OCI-LY3 (cell line): ENCODE measurements at regions not wholly inside any gene's neighbourhood (a gene's known extent, or its start where the extent isn't known, plus 50 kb on each side); places are given as distances from the start of the nearest gene placed in this dataset.

Source experiments
- H2AFZ ChIP-seq: fragments of 200-600, 300-600 bp; shearing (Covaris generic); 2 replicates; pipeline ENCODE4 v1.6.0; 2014; ENCODE audit warnings: antibody characterized with exemption, low read depth, low read length
- H3K27ac ChIP-seq: fragments of 200-600, 300-600 bp; sonication (generic); 2 replicates; pipeline ENCODE4 v1.5.1; 2014; ENCODE audit warnings: mild to moderate bottlenecking, low read length, moderate library complexity, mixed read lengths
- H3K27me3 ChIP-seq: fragments of 200-600, 300-600 bp; sonication (generic); 2 replicates; pipeline ENCODE4 v1.6.1; 2014; ENCODE audit warnings: low read depth, low read length, mixed read lengths
- H3K36me3 ChIP-seq: fragments of 200-600, 300-600 bp; sonication (generic); replicated peaks from 2 replicates; pipeline ENCODE3; 2014; ENCODE audit warnings: low read depth, low read length, mixed read lengths
- H3K4me1 ChIP-seq: fragments of 300-600, 200-600 bp; sonication (generic); 2 replicates; pipeline ENCODE4 v1.6.1; 2014; ENCODE audit warnings: low read length, mixed read lengths
- H3K4me2 ChIP-seq: fragments of 200-600, 300-600 bp; sonication (generic); 2 replicates; pipeline ENCODE4 v1.6.1; 2014; ENCODE audit warnings: low read length, mixed read lengths
- H3K4me3 ChIP-seq: fragments of 300-600, 200-600 bp; sonication (generic); 2 replicates; pipeline ENCODE4 v1.5.1; 2014; ENCODE audit warnings: antibody characterized with exemption, mild to moderate bottlenecking, low read length, moderate library complexity
- H3K79me2 ChIP-seq: fragments of 300-600, 200-600 bp; shearing (Covaris generic); 2 replicates; pipeline ENCODE4 v1.6.1; 2014; ENCODE audit warnings: mild to moderate bottlenecking, low read length, mixed read lengths
- H3K9ac ChIP-seq: fragments of 300-600, 200-600 bp; shearing (Covaris generic); 2 replicates; pipeline ENCODE4 v1.6.0; 2014; ENCODE audit warnings: mild to moderate bottlenecking, low read length, moderate library complexity
- H3K9me3 ChIP-seq: fragments of 200-600, 300-600 bp; shearing (Covaris generic); 2 replicates; pipeline ENCODE4 v1.6.1; 2014; ENCODE audit warnings: low read length, mixed read lengths; ENCODE audit not compliant: insufficient read depth
- H4K20me1 ChIP-seq: fragments of 200-600, 300-600 bp; sonication (generic); 2 replicates; pipeline ENCODE4 v1.6.1; 2016; ENCODE audit warnings: low read length, mixed read lengths; ENCODE audit not compliant: insufficient read depth
- CTCF ChIP-seq: fragments of 200-600, 300-600 bp; sonication (generic); IDR thresholded peaks from 2 replicates; pipeline ENCODE4 v1.5.1; 2014; ENCODE audit warnings: antibody characterized with exemption, low read length, low read depth
- EZH2phosphoT487 ChIP-seq: fragments of 200-600 bp; shearing (Covaris generic); IDR thresholded peaks from 2 replicates; pipeline ENCODE4 v1.6.1; 2018; ENCODE audit warnings: antibody characterized with exemption, mixed run types, low read depth

GRCh38 chr11:28713850-28714249 lies 605.7 kb downstream of the METTL15 start:
- no peak overlapping the region for H3K4me2 ChIP-seq
- no peak overlapping the region for H2AFZ ChIP-seq
- H3K9me3 ChIP-seq: no peaks in the 10 kb centered on the region
- H3K9ac ChIP-seq: no peak overlapping the region
- H4K20me1 ChIP-seq: no peaks in the 10 kb centered on the region
- H3K27ac ChIP-seq: no peak overlapping the region
- H3K4me3 ChIP-seq: no peak overlapping the region
- no peak for TF ChIP-seq EZH2phosphoT487
- no peak for TF ChIP-seq CTCF
- no peaks in the 10 kb centered on the region for H3K27me3 ChIP-seq
- H3K79me2 ChIP-seq: no peaks in the 10 kb centered on the region
- H3K36me3 ChIP-seq: no peaks in the 10 kb centered on the region
- peaks cover 3% of the 10 kb centered on the region; the same call in 1 of the 2 replicates for H3K4me1 ChIP-seq

GRCh38 chr11:28708075-28708474 lies 599.9 kb downstream of the METTL15 start:
- no peaks in the 10 kb centered on the region for H3K79me2 ChIP-seq
- no peak overlapping the region for H2AFZ ChIP-seq
- H3K4me2 ChIP-seq: no peak overlapping the region
- H3K4me1 ChIP-seq: no peaks in the 10 kb centered on the region
- TF ChIP-seq EZH2phosphoT487 (no peak), CTCF (no peak)
- no peak overlapping the region for H3K9ac ChIP-seq
- no peaks in the 10 kb centered on the region for H3K9me3 ChIP-seq
- no peak overlapping the region for H3K4me3 ChIP-seq
- no peak overlapping the region for H3K27ac ChIP-seq
- H4K20me1 ChIP-seq: no peaks in the 10 kb centered on the region
- H3K36me3 ChIP-seq: no peaks in the 10 kb centered on the region
- no peaks in the 10 kb centered on the region for H3K27me3 ChIP-seq

GRCh38 chr11:28704801-28705200 lies 596.6 kb downstream of the METTL15 start:
- Histone ChIP-seq H3K9me3 (no peaks in the 10 kb centered on the region), H3K4me1 (no peaks in the 10 kb centered on the region), H4K20me1 (no peaks in the 10 kb centered on the region), H3K79me2 (no peaks in the 10 kb centered on the region), H3K9ac (no peak overlapping the region), H3K4me3 (no peak overlapping the region), H3K27me3 (no peaks in the 10 kb centered on the region), H2AFZ (no peak overlapping the region), H3K27ac (no peak overlapping the region), H3K4me2 (no peak overlapping the region), H3K36me3 (no peaks in the 10 kb centered on the region)
- TF ChIP-seq CTCF: no peak
- no peak for TF ChIP-seq EZH2phosphoT487

DNA sequence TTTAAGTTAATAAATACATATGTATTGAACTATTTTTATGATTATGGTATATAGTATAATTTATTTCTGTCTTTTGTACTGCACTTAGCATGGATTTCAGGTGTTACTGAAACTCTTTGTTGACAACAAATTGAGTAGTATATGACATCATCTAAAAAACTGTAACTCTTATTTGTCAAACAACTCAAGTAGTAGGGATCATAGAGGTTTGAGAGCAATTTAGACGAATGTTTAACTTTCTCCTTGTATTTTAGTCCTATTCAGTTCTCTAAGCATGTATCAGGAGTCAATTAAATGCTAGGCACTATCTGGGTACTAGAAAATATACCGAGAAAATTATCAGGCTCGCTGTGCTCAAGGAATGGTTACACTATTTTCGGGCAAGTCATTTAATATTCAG lies 595.2 kb downstream of the METTL15 start:
- Histone ChIP-seq H3K27me3 (no peaks in the 10 kb centered on the region), H3K4me3 (no peak overlapping the region), H3K4me2 (no peak overlapping the region), H3K9ac (no peak overlapping the region), H4K20me1 (no peaks in the 10 kb centered on the region), H3K4me1 (peaks cover 5% of the 10 kb centered on the region), H2AFZ (no peak overlapping the region), H3K9me3 (no peaks in the 10 kb centered on the region), H3K79me2 (no peaks in the 10 kb centered on the region), H3K36me3 (no peaks in the 10 kb centered on the region), H3K27ac (no peak overlapping the region)
- no peak for TF ChIP-seq CTCF
- no peak for TF ChIP-seq EZH2phosphoT487
